WTC11 (cell line): ENCODE measurements at regions not wholly inside any gene's neighbourhood (a gene's known extent, or its start where the extent isn't known, plus 50 kb on each side); places are given as distances from the start of the nearest gene placed in this dataset.

Experiments
- ATAC-seq: fragments of 200-7000 bp; cut with Tn5 transposase; 2 replicates; pipeline ENCODE4 v1.10.0; 2021; ENCODE audit warnings: mild to moderate bottlenecking, moderate library complexity
- CTCF ChIA-PET: fragments of 300-600 bp; sonication (Branson Sonifier 250); formaldehyde crosslinking; loops from one replicate; lab custom pipeline; 2021; ENCODE audit warnings: antibody characterized with exemption; lab: Charles Lee
- POLR2A ChIA-PET: fragments of 350-600 bp; sonication (Branson Sonifier 250); formaldehyde crosslinking; loops from one replicate; lab custom pipeline; 2021; ENCODE audit warnings: antibody characterized with exemption; lab: Charles Lee
- DNase-seq: peaks from one replicate; pipeline ENCODE4 v3.0.0; 2021; ENCODE audit warnings: low spot score
- H3K27ac Mint-ChIP-seq: 2 replicates; pipeline ENCODE4 v1.8.0; 2021; ENCODE audit warnings: mixed read lengths
- H3K27me3 Mint-ChIP-seq: 2 replicates; pipeline ENCODE4 v1.8.0; 2021; ENCODE audit warnings: low read depth, mild to moderate bottlenecking, moderate library complexity, mixed read lengths
- H3K36me3 Mint-ChIP-seq: 2 replicates; pipeline ENCODE4 v1.8.0; 2021; ENCODE audit warnings: mixed read lengths
- H3K4me1 Mint-ChIP-seq: 2 replicates; pipeline ENCODE4 v1.8.0; 2022; ENCODE audit warnings: mixed read lengths
- H3K4me3 Mint-ChIP-seq: 2 replicates; pipeline ENCODE4 v1.8.0; 2021; ENCODE audit warnings: mild to moderate bottlenecking, moderate library complexity, mixed read lengths
- H3K9me3 Mint-ChIP-seq: 2 replicates; pipeline ENCODE4 v1.8.0; 2021; ENCODE audit warnings: mixed read lengths
- AR ChIP-seq: fragments of 250-450 bp; sonication (Bioruptor Pico); IDR thresholded peaks from 2 replicates; pipeline ENCODE4 v1.9.0; 2021; ENCODE audit warnings: mild to moderate bottlenecking
- ATF2 ChIP-seq: sonication (generic); formaldehyde crosslinking; IDR thresholded peaks from 2 replicates; pipeline ENCODE4 v1.8.1; 2022; ENCODE audit warnings: low read depth, missing genetic modification reagents, borderline replicate concordance
- ATF3 ChIP-seq: sonication (generic); formaldehyde crosslinking; conservative IDR thresholded peaks from 2 replicates; pipeline ENCODE4 v1.8.1; 2022; ENCODE audit warnings: mild to moderate bottlenecking, missing genetic modification reagents
- ATF6 ChIP-seq: sonication (generic); formaldehyde crosslinking; IDR thresholded peaks from 2 replicates; pipeline ENCODE4 v1.8.1; 2023; ENCODE audit warnings: mild to moderate bottlenecking, missing genetic modification reagents
- CBFB ChIP-seq: sonication (generic); formaldehyde crosslinking; IDR thresholded peaks from 2 replicates; pipeline ENCODE4 v1.8.1; 2022; ENCODE audit warnings: mild to moderate bottlenecking, low read depth, missing genetic modification reagents
- CREM ChIP-seq: sonication (generic); formaldehyde crosslinking; IDR thresholded peaks from 2 replicates; pipeline ENCODE4 v1.8.1; 2022; ENCODE audit warnings: mild to moderate bottlenecking, missing genetic modification reagents, moderate library complexity
- CTCF ChIP-seq: fragments of 200-600 bp; IDR thresholded peaks from 2 replicates; pipeline ENCODE4 v1.8.0; 2022; ENCODE audit warnings: antibody characterized with exemption
- E2F1 ChIP-seq: sonication (generic); formaldehyde crosslinking; IDR thresholded peaks from 2 replicates; pipeline ENCODE4 v1.8.0; 2022; ENCODE audit warnings: mild to moderate bottlenecking, missing genetic modification reagents
- ERG ChIP-seq: fragments of 250-450 bp; sonication (Bioruptor Pico); IDR thresholded peaks from 2 replicates; pipeline ENCODE4 v1.8.0; 2021; ENCODE audit warnings: mild to moderate bottlenecking
- ESRRA ChIP-seq: sonication (generic); formaldehyde crosslinking; IDR thresholded peaks from 2 replicates; pipeline ENCODE4 v1.8.1; 2022; ENCODE audit warnings: mild to moderate bottlenecking, missing genetic modification reagents, borderline replicate concordance
- FOXJ3 ChIP-seq: sonication (generic); formaldehyde crosslinking; IDR thresholded peaks from 2 replicates; pipeline ENCODE4 v1.9.0; 2021; ENCODE audit warnings: missing genetic modification reagents, mild to moderate bottlenecking, borderline replicate concordance
- GABPB1 ChIP-seq: sonication (generic); formaldehyde crosslinking; IDR thresholded peaks from 2 replicates; pipeline ENCODE4 v1.8.1; 2023; ENCODE audit warnings: mild to moderate bottlenecking, missing genetic modification reagents
- GRHL2 ChIP-seq: fragments of 250-450 bp; sonication (Bioruptor Pico); IDR thresholded peaks from 2 replicates; pipeline ENCODE4 v1.8.0; 2022; ENCODE audit warnings: mild to moderate bottlenecking, moderate library complexity; ENCODE audit not compliant: insufficient replicate concordance, severe bottlenecking
- MXD4 ChIP-seq: fragments of 250-450 bp; sonication (Bioruptor Pico); IDR thresholded peaks from 2 replicates; pipeline ENCODE4 v1.8.0; 2021; ENCODE audit warnings: mild to moderate bottlenecking, moderate library complexity, borderline replicate concordance
- MYBL2 ChIP-seq: sonication (generic); formaldehyde crosslinking; IDR thresholded peaks from 2 replicates; pipeline ENCODE4 v1.8.1; 2023; ENCODE audit warnings: mild to moderate bottlenecking, moderate library complexity, missing genetic modification reagents
- OVOL2 ChIP-seq: fragments of 250-450 bp; sonication (Bioruptor Pico); IDR thresholded peaks from 2 replicates; pipeline ENCODE4 v1.9.0; 2021; ENCODE audit warnings: mild to moderate bottlenecking, borderline replicate concordance
- TCF7 ChIP-seq: sonication (generic); formaldehyde crosslinking; IDR thresholded peaks from 2 replicates; pipeline ENCODE4 v1.8.0; 2022; ENCODE audit warnings: mild to moderate bottlenecking, low read depth, missing genetic modification reagents, moderate library complexity
- TEAD4 ChIP-seq: sonication (generic); formaldehyde crosslinking; IDR thresholded peaks from 2 replicates; pipeline ENCODE4 v1.8.0; 2022; ENCODE audit warnings: mild to moderate bottlenecking, missing genetic modification reagents
- USF2 ChIP-seq: sonication (generic); formaldehyde crosslinking; IDR thresholded peaks from 2 replicates; pipeline ENCODE4 v1.8.1; 2023; ENCODE audit warnings: mild to moderate bottlenecking, missing genetic modification reagents, moderate library complexity
- ZBTB21 ChIP-seq: sonication (generic); formaldehyde crosslinking; IDR thresholded peaks from 2 replicates; pipeline ENCODE4 v1.8.1; 2023; ENCODE audit warnings: mild to moderate bottlenecking, missing genetic modification reagents, borderline replicate concordance
- ZNF138 ChIP-seq: sonication (generic); formaldehyde crosslinking; conservative IDR thresholded peaks from 2 replicates; pipeline ENCODE4 v1.8.1; 2022; ENCODE audit warnings: mild to moderate bottlenecking, moderate library complexity, missing genetic modification reagents
- ZNF396 ChIP-seq: fragments of 250-450 bp; sonication (Bioruptor Pico); IDR thresholded peaks from 2 replicates; pipeline ENCODE4 v1.8.0; 2021; ENCODE audit warnings: mild to moderate bottlenecking, moderate library complexity, borderline replicate concordance
- ZSCAN18 ChIP-seq: fragments of 250-450 bp; sonication (Bioruptor Pico); IDR thresholded peaks from 2 replicates; pipeline ENCODE4 v2.1.2; 2022; ENCODE audit warnings: mild to moderate bottlenecking, moderate library complexity

- TF ChIP-seq AR (CRISPR knock-in tag), result no peak
- no peak for TF ChIP-seq ERG
- TF ChIP-seq GABPB1 (CRISPR knock-in tag), result no peak
- no peak for TF ChIP-seq ZBTB21 (CRISPR knock-in tag)
- no peak for TF ChIP-seq ESRRA (CRISPR knock-in tag)
- no peak for TF ChIP-seq ATF6 (CRISPR knock-in tag)
- no peak for TF ChIP-seq CREM (CRISPR knock-in tag)
- TF ChIP-seq, all 79 proteins: peak for 0
Measured at GRCh38 chr6:21750575-21750974, 157.0 kb downstream of the SOX4 start (continued).

GRCh38 chr6:21751608-21752007, 158.1 kb downstream of the SOX4 start:
- H3K27me3 Mint-ChIP-seq, result no peaks in the 10 kb centered on the region
- peaks cover 16% of the 10 kb centered on the region for H3K36me3 Mint-ChIP-seq
- H3K9me3 Mint-ChIP-seq, result no peaks in the 10 kb centered on the region
- CTCF ChIA-PET, result interaction anchor here (0.8 kb wide), 1 partner anchor 18 kb away, joined by 3 read pairs; no protein-coding TSS in a partner anchor
- TF ChIP-seq TEAD4 (CRISPR knock-in tag) (no peak), ATF3 (CRISPR knock-in tag) (no peak), CBFB (CRISPR knock-in tag) (no peak), GABPB1 (CRISPR knock-in tag) (no peak), MYBL2 (CRISPR knock-in tag) (no peak), GRHL2 (CRISPR knock-in tag) (no peak), ZNF396 (CRISPR knock-in tag) (no peak), ZBTB21 (CRISPR knock-in tag) (no peak), E2F1 (CRISPR knock-in tag) (no peak), MXD4 (CRISPR knock-in tag) (no peak), ZSCAN18 (CRISPR knock-in tag) (no peak), ATF2 (no peak), FOXJ3 (CRISPR knock-in tag) (no peak), OVOL2 (CRISPR knock-in tag) (no peak), USF2 (CRISPR knock-in tag) (no peak), ZNF138 (CRISPR knock-in tag) (no peak), TCF7 (CRISPR knock-in tag) (no peak), CTCF (no peak)
- H3K4me3 Mint-ChIP-seq, result peak overlapping the region; percentile 4; the same call in 1 of the 2 replicates
- DNase-seq (no peak), ATAC-seq (peak; percentile 29)
- peaks cover 89% of the 10 kb centered on the region for H3K4me1 Mint-ChIP-seq
- H3K27ac Mint-ChIP-seq, result peak overlapping the region; percentile 64; the same call in 1 of the 2 replicates
- POLR2A ChIA-PET, result no interaction called here
